GM12891 (cell line): ENCODE measurements at regions not wholly inside any gene's neighbourhood (a gene's known extent, or its start where the extent isn't known, plus 50 kb on each side); places are given as distances from the start of the nearest gene placed in this dataset.

ENCODE experiments used
- POLR2A ChIP-seq: IDR thresholded peaks from 2 replicates; pipeline ENCODE4 v1.6.1; 2011; ENCODE audit warnings: low read depth, low read length, control low read depth
- TAF1 ChIP-seq: IDR thresholded peaks from 2 replicates; pipeline ENCODE4 v1.6.1; 2011; ENCODE audit warnings: low read depth, low read length, control low read depth

DNA sequence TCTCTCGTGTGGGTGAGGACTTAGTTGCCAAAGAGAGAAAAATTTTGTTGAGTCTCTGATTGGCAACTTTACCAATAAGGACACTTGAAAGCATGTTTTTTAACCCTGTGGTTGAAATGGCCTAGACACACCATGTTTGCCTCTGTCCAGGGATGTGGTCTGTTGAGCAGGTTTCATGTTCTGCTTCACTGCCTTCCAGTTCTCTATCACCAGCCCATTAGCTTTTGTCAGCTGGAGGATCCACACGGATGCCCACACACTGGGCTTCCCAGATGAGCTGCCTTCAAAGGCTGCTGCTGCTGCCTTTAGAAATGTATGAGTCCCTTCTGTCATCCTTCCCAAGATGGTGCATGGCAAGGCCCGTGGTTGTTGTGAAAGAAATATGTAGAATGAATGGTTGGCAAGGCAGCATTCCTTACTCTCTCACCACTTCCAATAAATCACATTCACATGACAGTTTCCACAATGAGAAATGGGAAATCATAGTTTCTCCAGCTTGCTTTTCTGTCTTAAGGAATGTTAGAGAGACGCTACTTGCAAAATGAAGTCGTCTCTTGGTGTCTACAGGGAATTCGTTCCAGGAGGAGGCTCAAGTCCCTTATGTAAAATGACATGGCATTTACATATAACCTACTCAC is 108.2 kb upstream of the SLC35F3 start:
- no peak for TF ChIP-seq TAF1
- no peak for TF ChIP-seq POLR2A
